GM21447 (cell line): ENCODE measurements at regions not wholly inside any gene's neighbourhood (a gene's known extent, or its start where the extent isn't known, plus 50 kb on each side); places are given as distances from the start of the nearest gene placed in this dataset.

ENCODE experiments used
- ATAC-seq: cut with Tn5 transposase; IDR thresholded peaks from one replicate; pipeline ENCODE4 v1.9.1; 2021; ENCODE audit not compliant: unreplicated experiment

- no peak for ATAC-seq
These were observed 174.4 kb upstream of the SHH start for GRCh38 chr7:155986497-155987160.

- no peak for ATAC-seq
These were observed 173.4 kb upstream of the SHH start for GRCh38 chr7:155985518-155986250.

GRCh38 chr7:155984609-155985405 is 172.5 kb upstream of the SHH start:
- ATAC-seq, result no peak

- ATAC-seq, result no peak
These were observed 171.8 kb upstream of the SHH start for GRCh38 chr7:155984028-155984580.

- no peak for ATAC-seq
These were observed 171.0 kb upstream of the SHH start for GRCh38 chr7:155983176-155983815.

- ATAC-seq, result no peak
These were observed 169.4 kb upstream of the SHH start for GRCh38 chr7:155981703-155982102.

GRCh38 chr7:155980841-155981240 is 168.6 kb upstream of the SHH start:
- ATAC-seq, result no peak

- ATAC-seq, result no peak
These were observed 167.7 kb upstream of the SHH start for GRCh38 chr7:155979994-155980393.

GRCh38 chr7:155979566-155979965 is 167.3 kb upstream of the SHH start:
- no peak for ATAC-seq

- ATAC-seq, result no peak
These were observed 163.2 kb upstream of the SHH start for GRCh38 chr7:155975490-155975889.

- no peak for ATAC-seq
These were observed 162.1 kb upstream of the SHH start for GRCh38 chr7:155974186-155974897.

- ATAC-seq, result no peak
These were observed 161.3 kb upstream of the SHH start for GRCh38 chr7:155973451-155973997.

- ATAC-seq, result no peak
These were observed 160.6 kb upstream of the SHH start for GRCh38 chr7:155972651-155973390.

GRCh38 chr7:155972247-155972646 is 160.0 kb upstream of the SHH start:
- ATAC-seq, result no peak

- ATAC-seq, result no peak
These were observed 159.0 kb upstream of the SHH start for GRCh38 chr7:155971180-155971770.

GRCh38 chr7:155969192-155969929 is 157.1 kb upstream of the SHH start:
- ATAC-seq, result no peak

GRCh38 chr7:155965010-155965409 is 152.7 kb upstream of the SHH start:
- no peak for ATAC-seq

- ATAC-seq, result no peak
These were observed 152.3 kb upstream of the SHH start for GRCh38 chr7:155964543-155964942.
